HG02870 (cell line): ENCODE measurements at regions not wholly inside any gene's neighbourhood (a gene's known extent, or its start where the extent isn't known, plus 50 kb on each side); places are given as distances from the start of the nearest gene placed in this dataset.
A peak's percentile ranks its signal among the peaks of the same experiment; 100 is the strongest.
"Not testable (repeated sequence)": the region's sequence is repeated elsewhere in the genome, so short reads cannot be mapped to it uniquely, and the experiment has no call there.

Experiments used
- ATAC-seq: cut with Tn5 transposase; IDR thresholded peaks from one replicate; pipeline ENCODE4 v1.9.1; 2021; ENCODE audit warnings: mild to moderate bottlenecking, moderate library complexity; ENCODE audit not compliant: unreplicated experiment

DNA sequence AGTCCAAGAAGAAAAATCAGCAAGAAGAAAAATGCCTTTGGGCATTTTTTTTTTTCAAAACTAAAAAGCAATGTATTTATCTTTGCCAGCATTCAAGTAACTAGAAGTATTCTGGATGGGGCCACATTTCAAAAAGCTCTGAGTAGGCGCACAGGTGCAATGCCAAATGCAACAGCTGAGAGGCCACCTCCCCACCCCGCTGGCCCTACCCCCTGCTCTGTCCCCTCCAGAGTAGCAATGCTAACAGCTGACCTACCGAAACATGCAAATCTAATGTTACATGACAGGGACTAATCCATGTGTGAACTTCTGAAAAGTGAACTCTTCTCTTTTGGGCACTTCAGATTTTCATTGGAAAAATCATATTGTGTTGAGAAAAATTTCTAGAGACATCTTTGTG lies 153.7 kb upstream of the SLC38A2 start:
- ATAC-seq, result no peak

DNA sequence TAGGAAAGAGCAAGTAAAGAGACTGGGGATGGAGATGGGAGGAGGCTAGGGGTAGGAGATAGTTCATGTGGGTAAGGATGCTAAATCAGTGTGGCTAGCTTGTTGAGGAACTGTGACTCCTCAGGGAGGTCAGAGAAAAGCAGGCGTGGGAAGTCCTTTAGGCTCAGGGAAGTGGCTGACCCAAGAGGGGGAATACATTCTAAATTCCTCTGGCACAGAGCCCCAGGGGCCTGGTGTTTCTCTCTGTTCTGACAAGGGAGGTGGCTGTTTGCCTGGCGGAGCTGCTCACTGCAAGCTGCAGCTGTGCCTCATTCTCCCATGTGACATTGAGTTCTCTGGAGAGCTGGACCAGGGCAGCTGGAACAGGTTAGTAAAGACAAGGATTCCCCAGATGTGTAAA lies 152.2 kb upstream of the SLC38A2 start:
- no peak for ATAC-seq

GRCh38 chr12:46523863-46524770 lies 151.5 kb upstream of the SLC38A2 start:
- no peak for ATAC-seq

DNA sequence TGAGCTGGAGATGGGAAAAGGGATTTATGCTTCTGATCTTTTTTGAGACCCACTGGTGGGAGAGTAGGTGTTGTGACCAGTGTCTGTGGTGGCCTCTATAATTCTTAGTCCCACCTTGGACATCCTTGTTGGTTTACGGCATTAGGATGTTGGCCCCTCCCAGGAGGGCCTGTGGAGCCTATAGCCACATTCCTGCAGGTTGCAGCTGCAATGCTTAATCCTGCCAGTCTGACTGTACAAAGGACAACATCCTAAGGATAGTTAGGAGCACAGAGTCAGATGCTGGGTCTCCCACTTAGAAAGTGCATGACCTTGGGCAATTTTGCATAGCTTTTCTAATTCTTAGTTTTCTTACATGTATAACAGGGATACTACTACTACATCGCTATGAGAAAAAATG lies 150.9 kb upstream of the SLC38A2 start:
- no peak for ATAC-seq

GRCh38 chr12:46522071-46522470 lies 149.5 kb upstream of the SLC38A2 start:
- no peak for ATAC-seq

DNA sequence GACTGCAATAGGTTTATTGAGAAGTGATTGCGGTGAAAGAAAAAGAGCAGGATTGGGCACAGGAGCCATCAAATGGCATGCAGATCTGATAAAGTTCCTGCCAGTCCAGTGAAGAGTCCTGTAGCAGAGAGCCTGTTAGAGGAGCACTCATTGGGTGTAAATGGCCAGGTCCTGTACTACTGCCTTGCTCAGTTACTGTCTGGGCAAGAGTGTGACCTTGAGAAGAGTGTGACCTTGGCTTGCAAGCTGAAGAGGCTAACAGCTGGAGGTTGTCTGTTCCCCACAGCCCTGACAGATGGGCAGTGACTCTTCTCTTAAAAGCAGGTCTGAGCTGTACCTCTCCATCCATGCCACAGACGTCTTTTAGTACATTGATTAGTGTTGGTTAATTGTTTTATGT lies 148.6 kb upstream of the SLC38A2 start:
- ATAC-seq, result no peak

DNA sequence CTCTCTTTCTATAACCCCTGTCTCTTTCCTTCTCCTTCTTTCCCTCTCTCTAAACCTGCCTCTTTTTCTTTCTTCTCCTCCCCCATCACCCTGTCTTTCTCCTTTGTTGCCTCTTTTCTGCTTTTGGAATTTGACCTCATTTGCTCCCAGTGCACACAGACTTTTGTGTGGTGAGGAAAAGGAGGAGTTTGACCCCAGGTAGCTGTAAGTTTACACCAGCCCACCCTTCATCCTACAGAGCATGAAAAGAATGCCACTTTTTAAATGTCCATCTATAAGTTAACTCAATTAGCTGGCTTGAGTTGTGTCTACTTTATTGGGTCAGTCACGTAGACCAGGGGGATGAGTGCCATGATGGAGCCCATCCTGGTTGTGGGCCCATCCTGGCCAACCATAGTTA lies 146.8 kb upstream of the SLC38A2 start:
- ATAC-seq, result no peak

DNA sequence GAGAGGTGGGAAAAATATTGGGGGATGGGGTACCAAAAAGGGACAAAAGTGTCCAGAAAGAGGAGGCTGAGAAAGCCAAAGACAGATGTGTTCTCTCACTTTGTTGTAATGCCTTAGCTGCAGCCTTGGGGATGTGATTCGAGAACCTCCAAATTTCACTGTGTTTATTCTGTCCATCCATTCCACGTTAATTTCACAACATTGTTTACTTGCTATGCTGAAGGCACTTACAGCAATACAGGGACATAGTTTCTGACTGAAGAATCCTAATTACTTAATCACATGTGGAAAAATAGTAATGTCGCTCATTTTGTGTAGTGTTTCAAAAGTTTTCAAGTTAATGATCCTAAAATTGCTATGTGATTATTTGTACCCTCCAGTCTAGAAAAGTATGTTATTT lies 146.2 kb upstream of the SLC38A2 start:
- ATAC-seq, result no peak

- ATAC-seq, result no peak
These were observed 145.6 kb upstream of the SLC38A2 start for GRCh38 chr12:46518169-46518568.

DNA sequence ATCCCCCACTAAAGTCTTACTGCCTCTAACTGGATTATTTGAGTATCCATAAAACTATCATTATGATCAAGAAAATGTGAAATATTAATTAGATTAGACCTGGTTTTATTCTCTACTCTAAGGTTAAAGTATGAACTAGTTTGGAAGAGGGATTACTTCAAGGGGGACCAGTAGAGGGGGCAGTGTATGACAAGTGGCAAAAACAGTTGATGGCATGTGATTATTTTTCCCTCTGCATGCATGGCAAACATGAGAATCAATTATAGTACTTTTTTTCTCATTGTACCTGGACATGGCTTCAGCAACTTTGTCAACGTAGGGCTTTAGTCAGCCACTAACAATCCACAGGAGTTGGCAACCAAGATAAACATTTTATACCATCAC lies 145.0 kb upstream of the SLC38A2 start:
- peak; percentile 14 for ATAC-seq

DNA sequence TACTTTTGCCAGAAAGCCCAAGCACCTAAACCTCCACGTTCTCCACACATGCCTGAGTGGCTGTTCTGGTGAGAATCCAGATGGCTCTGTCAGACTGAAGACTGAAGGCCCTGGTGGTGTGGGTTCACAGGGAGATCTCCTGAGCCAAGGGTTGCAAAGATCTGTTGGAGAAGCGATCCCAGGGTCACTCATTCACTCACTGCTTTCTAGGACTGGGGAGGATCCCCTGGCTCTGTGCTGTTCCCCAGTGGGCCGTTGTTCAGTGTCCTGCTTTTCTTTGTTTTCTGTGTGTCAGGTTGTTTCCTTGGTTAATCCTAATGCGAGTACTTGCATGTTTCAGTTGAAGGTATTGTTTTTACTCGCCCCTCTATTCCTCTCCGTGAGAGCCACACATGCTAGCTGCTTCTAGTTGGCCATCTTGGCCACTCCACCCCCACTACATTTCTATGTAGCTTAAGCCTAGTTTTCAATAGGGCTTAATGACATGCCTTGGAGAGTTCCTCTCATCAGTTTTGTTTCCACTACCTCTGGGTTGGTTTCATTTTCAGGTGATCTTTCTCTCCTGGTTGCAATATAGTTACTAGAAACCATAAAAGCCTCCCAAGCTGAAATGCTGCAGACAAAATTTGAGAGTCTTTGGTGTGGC lies 144.5 kb upstream of the SLC38A2 start:
- ATAC-seq, result peak; percentile 95

DNA sequence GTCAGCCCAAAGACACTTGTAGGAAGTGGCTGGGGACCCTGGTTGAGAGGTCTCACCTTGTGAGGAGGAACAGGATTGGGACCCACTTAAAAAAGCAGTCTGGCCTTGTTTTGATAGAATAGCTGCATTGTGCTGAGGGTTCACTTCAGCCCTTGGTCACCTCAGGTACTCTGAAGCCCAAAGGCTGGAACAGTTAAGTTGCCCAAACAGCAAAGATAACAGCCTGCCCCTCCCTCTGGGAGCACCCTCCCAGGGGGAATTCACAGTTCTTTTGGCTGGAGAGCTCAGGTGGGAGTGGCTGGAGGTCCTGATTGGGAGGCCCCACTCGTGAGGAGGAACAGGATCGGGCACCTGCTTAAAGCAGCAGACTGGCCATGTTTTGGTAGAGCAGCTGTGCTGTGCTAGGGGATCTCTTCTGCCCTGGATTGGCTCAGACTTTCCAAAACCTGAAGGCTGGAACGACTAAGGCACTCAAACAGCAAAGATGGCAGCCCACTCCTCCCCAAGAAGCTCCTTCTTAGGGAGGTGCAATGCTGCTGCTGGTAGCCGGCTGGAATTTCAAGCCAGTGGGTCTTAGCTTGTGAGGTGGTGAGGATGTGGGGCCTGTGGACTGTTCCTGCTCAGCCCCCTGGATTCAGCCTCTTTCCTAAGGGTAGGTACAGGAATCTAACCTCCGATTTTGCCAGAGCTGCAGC lies 143.8 kb upstream of the SLC38A2 start:
- no peak for ATAC-seq

DNA sequence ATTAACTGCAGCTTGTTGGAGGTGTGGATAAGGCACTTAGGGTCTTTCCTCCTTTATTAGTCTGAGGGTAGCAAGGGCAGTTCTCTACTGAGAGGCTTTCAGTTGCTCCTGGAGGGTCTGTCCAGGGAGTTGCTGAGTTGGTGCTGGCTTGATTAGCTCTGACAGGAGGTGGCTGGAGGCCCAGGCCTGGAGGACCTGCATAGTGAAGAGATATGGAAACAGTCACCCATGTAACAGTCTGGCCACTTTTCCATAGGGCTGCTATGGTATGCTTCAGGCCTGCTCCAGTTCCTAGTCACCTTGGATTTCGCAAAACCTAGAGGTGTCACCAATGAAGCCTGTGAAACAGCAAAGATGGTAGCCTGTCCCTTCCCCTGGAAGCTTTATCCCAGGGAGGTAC lies 143.3 kb upstream of the SLC38A2 start:
- no peak for ATAC-seq

DNA sequence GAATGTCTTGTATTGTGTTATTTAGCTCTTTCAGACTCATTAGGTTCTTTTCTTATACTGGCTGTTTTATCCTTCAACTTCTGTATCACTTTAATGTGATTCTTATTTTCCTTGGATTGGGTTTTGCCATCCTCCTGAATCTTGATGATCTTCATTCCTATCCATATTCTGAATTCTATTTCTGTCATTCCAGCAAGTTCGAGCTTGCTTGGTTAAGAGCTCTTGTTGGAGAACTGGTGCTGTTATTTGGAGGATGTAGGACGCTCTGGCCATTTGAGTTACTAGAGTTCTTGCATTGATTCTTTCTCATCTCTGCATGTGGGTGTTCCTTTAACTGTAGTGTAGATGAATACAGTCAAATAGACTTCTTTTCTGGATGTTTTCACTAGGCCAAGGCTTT lies 142.3 kb upstream of the SLC38A2 start:
- no peak for ATAC-seq

GRCh38 chr12:46510257-46510656 lies 137.7 kb upstream of the SLC38A2 start:
- not testable (repeated sequence) for ATAC-seq

DNA sequence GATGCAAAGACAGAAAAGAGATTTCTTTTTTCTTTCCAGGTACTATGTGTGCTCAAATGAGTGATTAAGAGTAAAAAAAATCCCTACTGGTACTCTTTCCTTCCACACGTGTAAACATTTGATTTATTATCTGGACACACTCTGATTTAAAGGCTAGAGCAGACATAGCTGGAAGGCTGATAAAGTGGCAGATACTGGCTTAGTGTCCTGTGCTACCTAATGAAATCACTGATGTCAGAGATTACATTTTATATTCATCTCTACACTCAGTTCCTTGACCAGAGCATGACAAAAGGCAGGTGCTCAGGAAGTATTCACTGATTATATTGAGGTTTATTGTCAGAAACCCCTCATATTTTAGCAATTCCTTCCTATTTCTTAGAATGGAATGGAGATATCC lies 136.6 kb upstream of the SLC38A2 start:
- no peak for ATAC-seq

DNA sequence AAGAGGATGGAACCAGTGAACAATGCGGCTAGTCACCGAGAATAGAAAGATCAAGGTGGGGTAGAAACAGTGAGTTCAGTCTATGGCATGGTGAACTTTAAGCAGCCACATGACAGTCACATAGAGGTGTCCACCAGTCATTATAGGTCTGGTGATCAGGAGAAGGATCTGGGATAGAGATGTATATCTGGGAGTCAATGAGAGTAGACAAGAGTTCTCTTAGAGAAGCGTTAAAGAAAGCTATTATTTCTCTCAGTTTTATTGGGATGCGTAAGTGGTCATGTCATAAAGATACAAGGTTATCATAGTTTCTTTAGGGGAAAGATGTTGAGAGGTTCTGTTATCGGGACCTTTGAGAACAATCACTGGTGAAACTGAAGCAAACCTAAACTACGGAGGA lies 136.1 kb upstream of the SLC38A2 start:
- no peak for ATAC-seq

GRCh38 chr12:46507766-46508165 lies 135.2 kb upstream of the SLC38A2 start:
- ATAC-seq, result no peak

GRCh38 chr12:46506961-46507360 lies 134.4 kb upstream of the SLC38A2 start:
- ATAC-seq, result no peak

- no peak for ATAC-seq
These were observed 133.6 kb upstream of the SLC38A2 start for GRCh38 chr12:46506198-46506597.

DNA sequence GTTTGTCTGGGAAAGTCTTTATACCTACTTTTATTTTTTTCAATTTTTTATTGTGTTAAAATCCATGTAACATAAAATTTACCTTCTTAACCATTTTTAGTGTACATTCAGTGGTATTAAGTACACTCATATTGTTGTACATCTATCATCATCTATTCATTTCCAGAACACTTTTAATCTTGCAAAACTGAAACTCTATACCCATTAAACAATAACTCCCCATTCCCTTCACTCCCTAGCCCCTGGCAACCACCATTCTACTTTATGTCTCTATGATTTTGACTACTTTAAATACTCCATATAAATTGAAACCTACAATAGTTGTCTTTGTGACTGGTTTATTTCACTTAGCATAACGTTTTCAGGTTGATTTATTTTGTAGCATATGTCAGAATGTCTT lies 131.9 kb upstream of the SLC38A2 start:
- ATAC-seq, result no peak

GRCh38 chr12:46503637-46504175 lies 131.1 kb upstream of the SLC38A2 start:
- ATAC-seq, result no peak
